Osteocyte (in vitro differentiated cells): ENCODE measurements at regions not wholly inside any gene's neighbourhood (a gene's known extent, or its start where the extent isn't known, plus 50 kb on each side); places are given as distances from the start of the nearest gene placed in this dataset.

Source experiments
- DNase-seq: peaks from one replicate; pipeline ENCODE4 v3.0.0; 2021; ENCODE audit warnings: mixed read lengths; ENCODE audit not compliant: unreplicated experiment; ENCODE audit errors: extremely low spot score
- H3K27ac Mint-ChIP-seq: one replicate; pipeline ENCODE4 v1.8.0; 2021; ENCODE audit warnings: mild to moderate bottlenecking, mixed read lengths; ENCODE audit not compliant: unreplicated experiment
- H3K27me3 Mint-ChIP-seq: one replicate; pipeline ENCODE4 v1.8.0; 2021; ENCODE audit warnings: mixed read lengths; ENCODE audit not compliant: unreplicated experiment
- H3K36me3 Mint-ChIP-seq: one replicate; pipeline ENCODE4 v1.8.0; 2021; ENCODE audit warnings: mixed read lengths; ENCODE audit not compliant: unreplicated experiment
- H3K4me1 Mint-ChIP-seq: one replicate; pipeline ENCODE4 v1.8.0; 2021; ENCODE audit warnings: mixed read lengths; ENCODE audit not compliant: unreplicated experiment
- H3K4me3 Mint-ChIP-seq: one replicate; pipeline ENCODE4 v1.8.0; 2021; ENCODE audit warnings: mild to moderate bottlenecking, moderate library complexity, mixed read lengths; ENCODE audit not compliant: unreplicated experiment
- H3K9me3 Mint-ChIP-seq: one replicate; pipeline ENCODE4 v1.8.0; 2021; ENCODE audit warnings: mixed read lengths; ENCODE audit not compliant: unreplicated experiment
- TF ChIP-seq, protein P1 (sequence below): fragments of 200-600 bp; sonication (generic); IDR thresholded peaks from 2 replicates; pipeline ENCODE4 v1.5.0; 2021; ENCODE audit warnings: antibody characterized with exemption, mild to moderate bottlenecking, moderate library complexity

GRCh38 chrX:9204560-9204959, 170.6 kb upstream of the FAM9B start:
- Mint-ChIP-seq H3K4me1 (peaks cover 6% of the 10 kb centered on the region), H3K36me3 (no peaks in the 10 kb centered on the region), H3K9me3 (peaks cover 14% of the 10 kb centered on the region), H3K27ac (no peak overlapping the region), H3K4me3 (no peak overlapping the region), H3K27me3 (no peaks in the 10 kb centered on the region)
- TF ChIP-seq, protein P1, sequence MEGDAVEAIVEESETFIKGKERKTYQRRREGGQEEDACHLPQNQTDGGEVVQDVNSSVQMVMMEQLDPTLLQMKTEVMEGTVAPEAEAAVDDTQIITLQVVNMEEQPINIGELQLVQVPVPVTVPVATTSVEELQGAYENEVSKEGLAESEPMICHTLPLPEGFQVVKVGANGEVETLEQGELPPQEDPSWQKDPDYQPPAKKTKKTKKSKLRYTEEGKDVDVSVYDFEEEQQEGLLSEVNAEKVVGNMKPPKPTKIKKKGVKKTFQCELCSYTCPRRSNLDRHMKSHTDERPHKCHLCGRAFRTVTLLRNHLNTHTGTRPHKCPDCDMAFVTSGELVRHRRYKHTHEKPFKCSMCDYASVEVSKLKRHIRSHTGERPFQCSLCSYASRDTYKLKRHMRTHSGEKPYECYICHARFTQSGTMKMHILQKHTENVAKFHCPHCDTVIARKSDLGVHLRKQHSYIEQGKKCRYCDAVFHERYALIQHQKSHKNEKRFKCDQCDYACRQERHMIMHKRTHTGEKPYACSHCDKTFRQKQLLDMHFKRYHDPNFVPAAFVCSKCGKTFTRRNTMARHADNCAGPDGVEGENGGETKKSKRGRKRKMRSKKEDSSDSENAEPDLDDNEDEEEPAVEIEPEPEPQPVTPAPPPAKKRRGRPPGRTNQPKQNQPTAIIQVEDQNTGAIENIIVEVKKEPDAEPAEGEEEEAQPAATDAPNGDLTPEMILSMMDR: no peak
- DNase-seq: no peak

DNA sequence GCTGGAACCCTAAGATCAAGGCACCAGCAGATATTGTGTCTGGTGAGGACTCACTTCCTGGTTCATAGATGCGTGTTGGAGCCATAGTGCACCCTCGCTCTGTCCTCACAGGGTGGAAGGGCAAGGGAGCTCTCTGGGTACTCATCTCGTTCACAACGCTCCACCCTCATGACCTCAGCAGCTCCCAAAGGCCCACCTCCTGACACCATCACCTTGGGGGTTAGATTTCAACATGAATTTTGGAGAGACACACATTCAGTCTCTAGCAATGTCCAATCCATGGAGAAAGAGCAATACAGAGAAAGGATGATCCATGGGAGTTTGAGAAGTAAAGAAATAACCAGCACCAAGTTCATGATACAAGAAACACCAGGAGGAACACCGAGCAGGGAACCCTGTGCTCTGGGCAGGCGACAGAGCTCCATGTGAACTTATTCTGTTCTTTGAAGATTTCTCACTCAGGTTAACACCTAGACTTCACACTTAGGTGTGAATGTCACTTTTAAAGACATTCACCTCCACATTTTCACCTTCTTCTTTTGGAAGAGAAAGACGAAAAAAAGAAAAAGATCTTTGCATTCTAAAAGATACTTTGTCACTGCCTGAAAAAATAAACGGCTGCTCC, 171.8 kb upstream of the FAM9B start:
- Mint-ChIP-seq H3K4me1 (peaks cover 6% of the 10 kb centered on the region), H3K27me3 (peaks cover 3% of the 10 kb centered on the region), H3K27ac (no peak overlapping the region), H3K4me3 (no peak overlapping the region), H3K9me3 (peaks cover 14% of the 10 kb centered on the region), H3K36me3 (no peaks in the 10 kb centered on the region)
- DNase-seq: no peak
- TF ChIP-seq, protein P1: no peak

DNA sequence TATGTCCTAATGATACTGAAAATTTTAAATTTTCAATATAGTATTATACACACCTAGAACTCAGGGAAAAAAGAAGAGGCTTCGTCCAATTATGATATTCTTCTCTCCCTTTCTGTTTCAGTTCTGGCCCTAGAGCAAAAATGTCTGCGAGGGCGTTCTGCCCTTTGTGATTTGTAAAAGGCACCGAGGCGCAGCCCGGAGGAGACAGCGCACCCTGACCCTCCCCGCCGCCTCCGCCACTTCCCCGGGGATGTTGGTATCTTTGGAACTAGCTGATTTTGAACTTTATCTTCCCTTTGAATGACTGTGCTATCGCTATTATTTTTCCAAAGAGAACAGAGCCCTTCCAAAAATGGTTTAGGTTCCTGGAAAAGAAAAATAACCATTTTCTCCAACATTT, 173.2 kb upstream of the FAM9B start:
- TF ChIP-seq, protein P1: no peak
- Mint-ChIP-seq H3K4me3 (peak overlapping the region; percentile 14), H3K9me3 (peaks cover 12% of the 10 kb centered on the region), H3K27ac (no peak overlapping the region), H3K4me1 (peaks cover 6% of the 10 kb centered on the region), H3K27me3 (peaks cover 3% of the 10 kb centered on the region), H3K36me3 (no peaks in the 10 kb centered on the region)
- DNase-seq: no peak

DNA sequence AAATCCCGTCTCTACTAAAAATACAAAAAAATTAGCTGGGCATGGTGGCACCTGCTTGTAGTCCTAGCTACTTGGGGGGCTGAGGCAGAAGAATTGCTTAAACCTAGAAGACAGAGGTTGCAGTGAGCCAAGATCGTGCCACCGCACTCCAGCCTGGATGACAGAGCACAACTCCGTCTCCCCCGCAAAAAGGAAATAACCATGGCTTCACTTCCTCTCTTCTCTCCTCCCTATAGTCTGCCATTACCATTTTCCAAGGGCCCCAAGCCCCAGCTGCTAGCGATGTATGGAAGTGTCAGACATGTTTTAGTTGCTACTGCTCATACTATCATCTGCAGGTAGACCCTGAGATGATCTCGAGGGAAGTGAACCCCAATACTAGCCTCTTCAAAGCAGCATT, 177.3 kb upstream of the FAM9B start:
- Mint-ChIP-seq H3K27ac (no peak overlapping the region), H3K4me1 (peaks cover 6% of the 10 kb centered on the region), H3K9me3 (peaks cover 8% of the 10 kb centered on the region), H3K4me3 (no peak overlapping the region), H3K36me3 (no peaks in the 10 kb centered on the region), H3K27me3 (peaks cover 8% of the 10 kb centered on the region)
- DNase-seq: no peak
- TF ChIP-seq, protein P1: no peak

- no peaks in the 10 kb centered on the region for H3K4me1 Mint-ChIP-seq
- DNase-seq: no peak
- H3K27me3 Mint-ChIP-seq: peaks cover 2% of the 10 kb centered on the region
- peaks cover 16% of the 10 kb centered on the region for H3K9me3 Mint-ChIP-seq
- H3K36me3 Mint-ChIP-seq: no peaks in the 10 kb centered on the region
- TF ChIP-seq, protein P1: no peak
- H3K27ac Mint-ChIP-seq: no peak overlapping the region
- H3K4me3 Mint-ChIP-seq: no peak overlapping the region
Observed at GRCh38 chrX:9221781-9222180, 187.9 kb upstream of the FAM9B start.
